ENCODE measurements at regions not wholly inside any gene's neighbourhood (a gene's known extent, or its start where the extent isn't known, plus 50 kb on each side); places are given as distances from the start of the nearest gene placed in this dataset.
"Not testable (repeated sequence)": the region's sequence is repeated elsewhere in the genome, so short reads cannot be mapped to it uniquely, and the experiment has no call there.

DNA sequence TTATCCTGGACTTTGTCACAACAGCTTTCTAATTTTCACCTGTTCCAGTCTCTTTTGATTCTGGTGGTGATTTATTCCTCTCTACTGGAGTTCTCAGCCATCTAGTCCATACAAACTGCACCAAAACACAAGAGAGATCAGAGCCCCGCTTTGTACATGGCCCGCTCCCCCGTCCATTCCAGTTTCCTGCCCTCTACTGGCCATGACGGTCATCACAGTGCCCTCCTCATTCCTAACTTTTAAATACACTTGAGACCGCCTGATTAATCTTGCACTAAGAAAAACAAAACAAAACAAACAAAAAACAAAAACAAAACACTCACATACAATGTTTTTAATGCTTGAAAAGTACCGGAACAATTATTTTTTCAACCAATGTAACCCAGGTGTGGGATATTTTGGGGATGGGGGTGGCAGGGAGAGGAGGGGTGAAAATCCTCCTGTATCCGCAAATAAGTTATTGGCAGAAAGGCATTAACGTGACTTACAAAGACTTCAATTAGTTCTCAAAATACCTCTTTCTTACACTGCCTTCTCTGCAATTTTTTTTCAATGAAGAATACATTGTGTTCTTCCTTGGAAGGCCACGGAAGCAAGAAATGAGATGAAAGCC is 84.8 kb upstream of the PAM start:
- peak; percentile 49 for DNase-seq (ENCODE audit: low read depth)
- peak; percentile 74 for TF ChIP-seq CTCF (conservative IDR thresholded peaks at IDR 0.05; ENCODE audit: control insufficient read depth, insufficient read depth, low read depth, low read length)
- no peak overlapping the region for H3K4me3 ChIP-seq (ENCODE audit: control insufficient read depth, low read depth, low read length)

- not testable (repeated sequence) for DNase-seq (ENCODE audit: low read depth); H3K4me3 ChIP-seq (ENCODE audit: control insufficient read depth, low read depth, low read length)
Measured at GRCh38 chr5:102671033-102671734, 83.9 kb upstream of the PAM start.

DNA sequence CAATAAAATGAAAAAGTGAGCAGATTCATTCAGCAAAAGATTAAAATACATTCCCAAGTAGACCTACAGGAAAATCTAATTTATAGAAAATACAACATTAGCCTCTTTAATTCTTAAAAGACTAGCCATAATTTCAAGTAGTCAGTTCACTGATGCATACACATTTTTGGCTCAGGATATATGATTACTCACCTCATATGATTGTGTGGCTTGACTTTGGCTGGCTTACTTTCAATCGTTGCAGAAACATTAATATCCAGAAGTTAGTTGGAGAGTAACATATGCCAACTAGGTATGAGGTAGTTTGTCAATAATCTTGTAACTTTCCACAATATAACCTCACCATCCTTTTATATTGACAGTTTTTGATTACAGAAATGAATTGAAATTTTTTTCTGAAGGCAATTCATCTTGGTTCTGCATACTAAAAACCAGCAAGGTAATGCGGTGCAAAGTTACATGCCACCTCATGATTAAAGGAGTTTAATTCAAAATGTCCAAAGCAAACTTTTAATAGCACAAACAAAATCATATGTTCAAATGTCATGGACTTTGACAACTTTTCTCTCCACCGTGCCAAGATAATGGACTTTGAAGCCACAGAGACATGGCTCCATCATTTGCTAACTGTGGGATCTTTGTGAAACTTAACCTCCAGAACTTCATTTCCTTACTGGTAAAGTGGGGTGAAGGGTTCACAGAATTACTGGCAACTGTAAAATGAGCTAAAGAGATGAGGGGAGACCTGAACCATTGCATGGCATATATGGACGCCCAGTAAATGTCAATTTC is 76.6 kb upstream of the PAM start:
- TF ChIP-seq CTCF (conservative IDR thresholded peaks at IDR 0.05; ENCODE audit: control insufficient read depth, insufficient read depth, low read depth, low read length), result no peak
- peak; percentile 79 for DNase-seq (ENCODE audit: low read depth)
- H3K4me3 ChIP-seq (ENCODE audit: control insufficient read depth, low read depth, low read length), result no peak overlapping the region

DNA sequence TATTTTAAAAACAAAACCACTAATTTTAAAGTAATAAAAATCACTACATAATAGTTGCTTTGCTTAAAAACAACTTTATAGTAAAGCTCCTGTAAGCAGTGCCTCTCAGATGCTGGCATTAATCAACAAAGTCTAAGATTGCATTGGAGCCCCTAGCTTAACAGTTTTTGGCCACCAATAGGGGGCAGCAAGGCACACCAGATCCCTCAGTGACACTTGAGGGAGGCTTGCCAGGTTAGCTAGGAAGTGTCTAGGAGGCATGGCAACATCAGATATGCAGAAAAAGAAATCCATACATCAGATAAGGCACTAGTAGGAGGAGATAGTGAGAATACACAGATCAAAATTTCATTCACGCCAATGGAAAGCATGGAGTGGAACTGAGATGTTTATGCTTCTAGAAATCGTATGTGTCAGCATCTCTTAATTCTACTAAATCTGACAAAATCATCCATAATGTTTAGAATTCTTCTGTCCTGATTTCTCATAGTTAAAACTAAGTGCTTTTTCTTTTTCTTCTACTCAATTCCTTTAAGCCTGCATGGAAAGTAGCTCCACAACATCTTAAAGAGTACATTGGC is 73.6 kb upstream of the PAM start:
- TF ChIP-seq CTCF (conservative IDR thresholded peaks at IDR 0.05; ENCODE audit: control insufficient read depth, insufficient read depth, low read depth, low read length), result peak; percentile 95
- no peak overlapping the region for H3K4me3 ChIP-seq (ENCODE audit: control insufficient read depth, low read depth, low read length)
- DNase-seq (ENCODE audit: low read depth), result peak; percentile 82

DNA sequence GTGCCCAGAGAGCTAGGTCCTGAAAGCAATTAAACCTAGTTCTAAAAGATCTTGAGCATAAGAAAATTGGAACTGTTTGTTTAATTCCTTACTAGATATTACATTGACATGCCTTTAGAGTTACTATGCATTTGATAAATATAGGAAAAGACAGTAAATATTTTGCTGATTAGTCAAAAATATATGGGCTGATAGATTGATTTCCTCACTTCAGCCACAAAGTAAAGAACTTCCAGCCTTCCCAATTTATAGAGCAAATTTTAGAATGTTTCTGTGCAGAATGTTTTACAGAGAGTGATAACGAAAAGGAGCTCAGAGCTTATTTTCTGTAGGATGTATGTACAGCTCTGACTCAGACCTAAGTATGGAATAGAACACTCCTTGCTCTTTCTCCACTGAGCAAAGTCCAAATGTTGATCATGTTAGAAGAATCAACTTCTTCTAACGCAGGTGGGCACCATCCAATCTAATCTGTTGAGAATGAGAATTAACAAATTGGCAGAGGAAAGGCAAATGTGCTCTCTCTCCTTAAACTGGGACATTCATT is 72.9 kb upstream of the PAM start:
- no peak for DNase-seq (ENCODE audit: low read depth)
- TF ChIP-seq CTCF (conservative IDR thresholded peaks at IDR 0.05; ENCODE audit: control insufficient read depth, insufficient read depth, low read depth, low read length), result no peak
- no peak overlapping the region for H3K4me3 ChIP-seq (ENCODE audit: control insufficient read depth, low read depth, low read length)

DNA sequence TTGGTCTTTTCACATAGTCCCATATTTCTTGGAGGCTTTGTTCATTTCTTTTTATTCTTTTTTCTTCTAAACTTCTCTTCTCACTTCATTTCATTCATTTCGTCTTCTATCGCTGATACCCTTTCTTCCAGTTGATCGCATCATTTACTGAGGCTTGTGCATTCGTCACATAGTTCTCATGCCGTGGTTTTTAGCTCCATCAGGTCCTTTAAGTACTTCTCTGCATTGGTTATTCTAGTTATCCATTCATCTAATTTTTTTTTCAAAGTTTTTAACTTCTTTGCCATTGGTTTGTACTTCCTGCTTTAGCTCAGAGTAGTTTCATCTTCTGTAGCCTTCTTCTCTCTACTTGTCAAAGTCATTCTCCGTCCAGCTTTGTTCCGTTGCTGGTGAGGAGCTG is 67.0 kb upstream of the PAM start:
- H3K4me3 ChIP-seq (ENCODE audit: control insufficient read depth, low read depth, low read length); DNase-seq (ENCODE audit: low read depth): not testable (repeated sequence)

GRCh38 chr5:102688581-102689342 is 66.3 kb upstream of the PAM start:
- DNase-seq (ENCODE audit: low read depth); H3K4me3 ChIP-seq (ENCODE audit: control insufficient read depth, low read depth, low read length): not testable (repeated sequence)
